NCI-H2196 (cell line): ENCODE measurements at regions not wholly inside any gene's neighbourhood (a gene's known extent, or its start where the extent isn't known, plus 50 kb on each side); places are given as distances from the start of the nearest gene placed in this dataset.
"Not testable (repeated sequence)": the region's sequence is repeated elsewhere in the genome, so short reads cannot be mapped to it uniquely, and the experiment has no call there.

Experiments used
- DNase-seq: peaks from one replicate; lab custom pipeline; 2025; ENCODE audit not compliant: unreplicated experiment; lab: John Stamatoyannopoulos, UW

DNA sequence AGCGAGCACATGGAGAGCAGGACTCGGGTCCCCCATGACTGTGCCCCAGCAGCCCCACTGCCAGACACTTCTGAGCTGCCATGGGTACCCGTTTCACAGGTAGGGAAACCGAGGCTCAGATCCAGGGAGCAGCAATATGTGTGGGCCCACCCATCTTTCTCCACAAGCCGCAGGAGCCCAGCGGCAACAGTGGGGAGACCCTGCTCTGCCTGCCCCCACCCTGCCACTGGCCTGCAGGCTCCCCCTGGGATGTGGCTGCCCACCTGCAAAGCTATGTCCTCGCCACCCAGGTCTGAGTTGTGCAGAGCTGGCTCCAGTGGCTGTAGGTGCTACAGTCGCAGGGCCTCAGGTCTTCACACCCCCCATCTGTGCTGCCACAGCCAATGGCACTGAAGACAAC is 50.6 kb upstream of the C1QTNF9B start:
- DNase-seq = no peak

DNA sequence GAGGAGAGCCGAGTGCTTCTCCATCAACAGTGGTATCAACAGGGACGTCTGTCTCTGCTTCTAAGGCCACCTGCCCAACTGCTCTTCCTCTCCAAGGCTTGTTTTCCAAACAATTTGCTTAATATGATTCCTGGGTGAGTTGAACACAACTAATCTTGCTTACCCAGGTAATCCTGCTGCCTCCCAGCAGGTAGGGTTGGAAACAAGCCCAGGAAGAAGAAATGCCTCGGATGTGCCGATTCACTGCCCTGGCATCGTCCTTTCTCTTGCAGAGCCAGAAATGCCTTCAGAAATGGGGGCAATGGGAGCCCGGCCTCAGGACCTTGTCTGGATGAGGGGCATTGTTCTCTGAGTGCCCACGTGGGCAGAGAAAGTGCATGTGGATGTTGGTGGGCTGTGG is 51.9 kb upstream of the C1QTNF9B start:
- no peak for DNase-seq

DNA sequence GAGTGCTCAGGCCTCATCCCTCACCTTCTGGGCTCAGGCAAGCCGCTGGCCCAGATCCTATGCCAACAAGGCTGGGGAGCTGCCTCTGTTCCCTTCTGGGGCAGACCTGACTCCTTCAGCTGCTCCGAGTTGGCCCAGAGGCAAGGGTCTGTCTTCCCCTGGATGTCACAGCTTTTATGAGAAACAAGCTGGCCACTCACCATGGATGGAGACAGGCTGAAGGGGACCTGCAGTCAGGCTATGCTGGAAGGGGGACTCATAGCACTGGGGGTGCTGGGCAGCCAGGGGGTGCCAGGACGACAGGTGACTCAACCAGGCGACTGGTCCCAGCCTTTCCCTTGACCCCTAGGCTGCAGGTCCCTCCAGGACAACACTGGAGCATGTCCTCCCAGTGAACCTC is 52.4 kb upstream of the C1QTNF9B start:
- DNase-seq = no peak

DNA sequence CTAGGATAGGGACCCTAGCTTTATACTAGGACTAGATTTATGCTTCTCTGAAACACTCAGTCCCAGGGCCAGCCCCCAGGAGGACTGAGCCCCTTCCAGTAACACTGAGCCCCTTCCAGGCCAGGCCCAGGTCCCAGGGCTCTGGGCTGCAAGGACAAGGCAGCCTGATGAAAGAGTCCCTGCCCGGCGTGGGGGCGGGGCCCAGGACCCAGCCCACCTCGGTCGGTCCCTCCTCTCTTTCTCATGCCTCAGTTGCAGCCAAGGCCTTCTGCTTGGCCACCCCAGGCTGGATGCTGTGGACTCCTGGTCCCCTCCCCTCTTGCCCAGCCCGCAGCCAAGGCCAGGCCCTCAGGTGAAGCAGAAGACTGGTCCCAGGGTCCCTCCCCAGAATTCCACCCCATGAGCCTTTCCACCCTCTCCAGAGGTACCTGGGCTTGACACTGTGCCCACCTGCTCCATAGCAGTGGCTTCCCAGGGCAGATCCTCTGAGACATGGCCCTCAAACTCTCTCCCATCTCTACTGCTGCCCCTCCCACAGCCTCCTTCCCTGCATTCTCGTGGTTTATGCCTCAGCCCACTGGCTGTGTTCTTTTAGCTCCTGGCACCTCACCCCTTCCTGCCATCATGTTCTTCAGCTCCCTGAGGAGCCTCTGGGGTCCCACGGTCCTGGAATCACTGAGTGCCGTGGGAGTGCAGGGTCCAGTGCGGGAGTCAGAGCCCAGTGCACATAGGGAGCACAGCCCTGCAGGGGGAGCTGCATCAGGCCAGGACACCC is 53.6 kb upstream of the C1QTNF9B start:
- DNase-seq = no peak

DNA sequence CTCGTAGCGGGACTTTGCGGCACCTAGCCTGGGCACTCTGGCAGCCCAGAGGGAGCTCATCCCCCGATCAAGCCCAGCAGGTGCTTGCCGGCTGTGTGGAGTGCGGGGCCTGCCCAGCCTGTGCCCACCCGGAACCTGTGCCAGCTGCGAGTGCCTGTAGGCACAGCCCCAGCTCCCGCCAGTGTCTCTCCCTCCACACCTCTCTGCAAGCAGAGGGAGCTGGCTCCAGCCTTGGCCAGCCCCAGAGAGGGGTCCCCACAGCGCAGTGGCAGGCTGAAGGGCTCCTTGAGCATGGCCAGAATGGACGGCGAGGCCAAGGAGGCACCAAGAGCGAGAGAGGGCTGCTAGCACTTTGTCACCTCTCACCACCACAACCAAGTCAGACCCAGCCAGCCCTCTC is 55.5 kb upstream of the C1QTNF9B start:
- no peak for DNase-seq

DNA sequence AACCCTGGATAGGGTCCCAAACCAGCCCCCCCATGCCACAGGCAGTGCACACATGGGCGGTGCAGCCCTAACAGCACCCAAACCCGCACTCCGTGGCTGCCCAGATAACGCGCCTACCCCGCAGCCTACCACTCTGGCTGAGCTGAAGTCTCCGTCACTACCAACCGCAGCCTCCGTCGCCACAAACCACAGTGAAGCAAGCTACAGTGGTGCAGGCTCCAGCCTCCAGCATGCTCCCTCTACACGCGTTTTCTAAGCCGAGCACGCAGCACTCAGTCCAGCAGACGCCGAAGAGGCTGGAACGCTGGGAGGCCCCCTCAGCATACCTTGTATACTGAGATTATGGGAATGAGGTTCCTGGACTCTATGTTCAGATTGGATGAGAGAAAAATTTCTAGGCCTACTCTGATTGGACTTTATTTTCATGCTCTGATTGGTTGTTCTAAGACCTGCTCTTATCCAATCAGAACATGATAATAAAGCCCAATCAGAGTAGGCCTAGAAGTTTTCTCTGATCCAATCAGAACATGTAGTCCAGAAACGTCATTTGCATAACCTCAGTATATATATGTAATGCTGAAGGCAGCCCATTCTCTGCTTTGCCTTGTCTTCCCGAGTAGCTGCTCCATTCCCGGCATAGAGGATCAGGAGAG is 56.7 kb upstream of the C1QTNF9B start:
- no peak for DNase-seq

DNA sequence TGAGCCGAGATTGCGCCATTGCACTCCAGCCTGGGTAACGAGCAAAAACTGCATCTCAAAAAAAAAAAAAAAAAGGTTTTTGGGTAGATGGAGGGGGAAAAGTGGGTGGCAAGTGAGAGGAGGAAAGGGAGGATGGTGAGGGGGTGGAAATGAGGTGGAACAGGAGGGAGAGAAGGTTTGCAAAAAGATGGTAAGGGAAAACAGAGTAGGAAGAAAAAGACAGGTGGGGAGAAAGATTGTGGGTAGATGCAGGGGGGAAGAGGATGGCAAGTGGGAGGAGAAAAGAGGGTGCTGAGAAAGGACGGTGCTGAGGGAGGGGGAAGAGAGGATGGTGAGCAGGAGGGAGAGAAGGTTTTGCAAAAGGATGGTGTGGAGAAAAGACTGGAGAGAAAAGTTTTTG is 57.8 kb upstream of the C1QTNF9B start:
- DNase-seq = no peak

DNA sequence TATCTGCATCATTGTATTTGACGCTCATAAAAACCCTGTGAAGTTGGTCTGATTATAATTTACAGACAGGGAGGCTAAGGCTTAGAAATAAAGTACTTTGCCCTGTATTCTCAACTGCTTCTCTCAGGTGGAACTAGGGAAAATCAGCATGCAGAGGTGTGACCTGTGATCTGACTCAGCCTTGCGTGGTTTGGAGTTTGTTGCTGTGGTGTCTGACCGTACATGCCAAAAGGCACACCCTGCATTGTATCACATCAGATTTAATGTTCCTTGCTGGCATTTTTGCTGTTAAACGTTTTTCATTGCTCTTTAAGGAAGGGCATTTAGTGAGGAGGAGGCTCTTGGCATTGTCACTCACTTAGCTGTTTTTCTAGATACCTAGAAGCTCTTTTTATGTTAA is 58.8 kb upstream of the C1QTNF9B start:
- DNase-seq = no peak

DNA sequence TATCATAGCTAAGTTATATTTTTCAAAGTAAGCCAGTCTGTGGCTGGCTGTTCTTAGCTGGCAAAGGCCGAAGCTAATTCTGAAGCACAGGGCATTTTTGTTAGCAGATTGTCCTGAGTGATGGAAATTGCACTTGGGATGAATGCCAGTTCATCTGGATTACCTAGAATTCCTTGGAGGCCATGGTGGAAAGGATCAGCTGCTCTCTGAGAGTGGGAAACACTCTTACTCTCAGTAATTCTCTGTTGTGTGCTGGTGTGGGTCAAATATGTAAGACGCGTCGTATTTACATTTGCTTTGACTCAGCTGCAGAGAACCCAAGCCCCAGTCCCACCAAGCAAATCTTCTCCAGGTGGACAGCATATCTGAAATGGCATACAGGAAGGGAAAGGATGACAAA is 60.7 kb upstream of the C1QTNF9B start:
- no peak for DNase-seq

DNA sequence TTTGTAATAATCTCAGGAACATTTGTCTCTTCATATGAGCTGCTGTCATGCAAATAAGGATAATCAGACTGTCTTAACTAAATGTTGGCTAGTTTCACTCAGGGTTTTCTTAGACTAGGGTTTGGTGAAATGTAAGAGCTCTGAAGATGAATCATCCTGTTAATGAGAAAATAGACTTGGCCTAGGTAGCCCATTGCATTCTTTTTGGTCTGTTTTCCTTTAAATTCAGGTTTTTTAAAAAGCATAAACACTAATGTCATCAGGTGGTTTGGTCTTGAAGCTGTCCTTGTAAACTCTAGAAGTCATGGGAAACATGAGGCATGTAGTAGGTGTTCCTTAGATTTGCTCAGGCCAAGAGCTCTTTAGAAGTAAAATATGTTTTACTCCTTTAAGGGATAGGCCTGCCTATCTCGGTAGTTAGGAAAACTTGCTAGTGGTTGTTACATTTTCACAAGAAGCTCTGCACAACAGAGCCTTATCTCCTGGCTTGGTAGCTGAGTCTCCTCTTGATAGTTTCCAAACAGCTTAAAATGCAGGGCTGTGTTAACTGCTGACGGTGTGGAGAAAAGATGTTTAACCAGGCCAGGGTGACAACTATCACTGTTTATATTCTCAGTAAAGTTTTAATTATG is 62.0 kb upstream of the C1QTNF9B start:
- DNase-seq = no peak

DNA sequence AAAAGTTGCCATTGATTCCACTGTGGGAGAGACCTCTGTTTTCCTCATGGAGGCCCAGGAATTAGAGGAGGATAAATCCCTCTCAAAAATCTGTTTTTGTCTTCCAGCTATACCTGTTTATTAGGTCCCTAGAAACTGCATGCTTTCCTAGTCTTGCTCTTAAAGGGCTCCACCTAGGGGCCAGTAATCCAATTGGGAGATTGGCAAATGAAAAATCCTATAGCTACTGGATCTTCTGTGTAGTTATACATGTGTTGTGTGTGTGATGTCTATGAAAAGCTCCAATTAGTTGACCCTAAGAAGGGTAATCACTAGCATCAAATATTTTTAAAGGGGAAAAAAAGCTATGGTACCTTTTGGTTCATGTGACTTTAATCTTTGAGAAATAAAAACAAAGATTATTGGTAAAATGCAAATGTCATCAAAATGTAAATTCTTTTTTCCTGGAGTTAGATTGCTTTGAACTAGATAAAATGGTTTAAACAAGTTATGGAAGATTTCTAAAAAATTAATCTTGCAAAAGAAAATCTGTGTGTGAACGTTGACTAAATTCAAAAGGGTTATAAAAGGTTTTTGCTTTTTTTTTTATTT is 63.4 kb upstream of the C1QTNF9B start:
- DNase-seq = no peak

DNA sequence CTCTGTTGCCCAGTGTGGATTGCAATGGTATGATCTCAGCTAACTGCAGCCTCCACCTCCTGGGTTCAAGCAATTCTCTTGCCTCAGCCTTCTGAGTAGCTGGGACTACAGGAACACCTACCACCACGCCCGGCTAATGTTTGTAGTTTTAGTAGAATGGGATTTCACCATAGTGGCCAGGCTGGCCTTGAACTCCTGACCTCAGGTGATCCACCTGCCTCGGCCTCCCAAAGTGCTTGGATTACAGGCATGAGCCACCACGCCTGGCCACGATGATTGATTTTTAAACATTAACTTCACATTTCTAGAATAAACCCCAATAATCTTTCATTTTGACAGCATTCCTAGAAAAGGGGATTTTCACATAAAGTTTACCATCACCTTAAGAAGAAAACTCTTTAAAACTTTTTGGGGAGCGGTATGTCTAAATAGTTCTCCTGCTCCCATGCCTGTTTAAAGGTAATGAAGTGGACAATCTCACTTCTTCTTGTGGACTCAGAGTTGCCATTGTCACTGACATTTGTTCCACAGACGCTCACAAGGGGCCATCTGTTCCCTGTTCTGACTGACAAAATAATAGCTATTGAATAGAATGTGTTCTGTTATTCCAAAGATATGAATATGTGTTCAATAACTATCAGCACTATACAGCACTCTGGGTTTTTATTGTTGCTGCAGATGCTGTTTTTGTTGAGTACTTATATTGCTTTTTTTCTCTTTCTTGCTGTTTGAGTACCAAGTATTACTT is 66.1 kb upstream of the C1QTNF9B start:
- DNase-seq = no peak

DNA sequence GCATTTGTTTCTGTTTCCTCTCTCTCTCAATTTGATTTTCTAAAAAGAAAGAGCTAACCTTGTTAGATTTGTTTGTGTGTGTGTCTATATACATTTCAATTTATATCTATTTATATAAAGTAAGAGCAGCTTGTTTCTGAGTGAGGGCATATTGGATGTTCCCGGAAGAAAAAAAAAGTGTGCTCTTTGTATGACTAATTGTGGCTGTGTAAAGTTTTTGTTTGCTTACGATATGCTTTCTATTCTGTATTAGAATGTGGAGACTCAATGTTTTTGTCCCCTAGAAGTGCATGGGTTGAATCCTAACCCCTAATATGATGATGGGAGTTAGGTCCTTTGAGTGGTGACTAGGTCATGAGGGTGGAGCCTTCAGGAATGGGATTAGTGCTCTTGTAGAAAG is 66.6 kb upstream of the C1QTNF9B start:
- DNase-seq = no peak

DNA sequence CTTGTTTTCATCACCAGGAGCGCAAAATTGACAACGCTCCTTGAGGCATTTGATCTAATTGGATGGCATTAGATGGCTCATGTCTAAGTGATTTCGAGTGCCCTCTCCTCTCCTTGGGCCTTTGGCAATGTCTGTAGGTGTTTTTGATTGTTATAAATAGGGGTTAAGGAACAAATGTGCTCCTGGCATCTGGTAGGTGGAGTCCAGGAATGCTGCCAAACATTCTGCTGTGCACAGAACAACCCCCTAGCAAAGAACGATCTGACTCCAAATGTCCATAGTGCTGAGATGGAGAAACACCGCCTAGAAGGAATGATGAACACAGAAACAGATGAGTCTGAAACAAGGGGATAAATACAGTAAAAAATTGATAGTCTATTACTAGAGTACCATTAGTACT is 68.0 kb upstream of the C1QTNF9B start:
- DNase-seq = no peak

DNA sequence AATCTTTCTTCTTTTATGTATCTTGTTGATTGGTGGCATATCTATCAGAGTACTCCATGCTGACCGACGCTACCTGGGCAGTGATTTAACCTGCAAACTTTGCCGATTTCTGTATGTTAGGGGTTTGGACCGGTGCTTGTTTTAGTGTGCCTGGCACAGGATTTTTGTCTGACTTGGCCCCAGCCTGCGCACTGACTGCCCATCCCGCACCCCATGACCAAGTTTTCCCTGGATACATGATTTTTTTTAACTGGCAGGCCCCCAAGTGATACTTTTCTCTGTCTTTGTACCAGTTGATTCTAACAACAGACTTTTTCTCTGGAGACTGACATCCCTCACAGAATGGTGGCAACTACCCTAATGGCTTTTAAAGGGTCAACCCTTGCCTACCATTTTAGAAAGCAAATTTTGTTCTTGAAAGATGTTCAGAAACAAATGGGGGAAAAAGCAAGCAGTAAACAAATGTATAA is 69.0 kb upstream of the C1QTNF9B start:
- DNase-seq = no peak

DNA sequence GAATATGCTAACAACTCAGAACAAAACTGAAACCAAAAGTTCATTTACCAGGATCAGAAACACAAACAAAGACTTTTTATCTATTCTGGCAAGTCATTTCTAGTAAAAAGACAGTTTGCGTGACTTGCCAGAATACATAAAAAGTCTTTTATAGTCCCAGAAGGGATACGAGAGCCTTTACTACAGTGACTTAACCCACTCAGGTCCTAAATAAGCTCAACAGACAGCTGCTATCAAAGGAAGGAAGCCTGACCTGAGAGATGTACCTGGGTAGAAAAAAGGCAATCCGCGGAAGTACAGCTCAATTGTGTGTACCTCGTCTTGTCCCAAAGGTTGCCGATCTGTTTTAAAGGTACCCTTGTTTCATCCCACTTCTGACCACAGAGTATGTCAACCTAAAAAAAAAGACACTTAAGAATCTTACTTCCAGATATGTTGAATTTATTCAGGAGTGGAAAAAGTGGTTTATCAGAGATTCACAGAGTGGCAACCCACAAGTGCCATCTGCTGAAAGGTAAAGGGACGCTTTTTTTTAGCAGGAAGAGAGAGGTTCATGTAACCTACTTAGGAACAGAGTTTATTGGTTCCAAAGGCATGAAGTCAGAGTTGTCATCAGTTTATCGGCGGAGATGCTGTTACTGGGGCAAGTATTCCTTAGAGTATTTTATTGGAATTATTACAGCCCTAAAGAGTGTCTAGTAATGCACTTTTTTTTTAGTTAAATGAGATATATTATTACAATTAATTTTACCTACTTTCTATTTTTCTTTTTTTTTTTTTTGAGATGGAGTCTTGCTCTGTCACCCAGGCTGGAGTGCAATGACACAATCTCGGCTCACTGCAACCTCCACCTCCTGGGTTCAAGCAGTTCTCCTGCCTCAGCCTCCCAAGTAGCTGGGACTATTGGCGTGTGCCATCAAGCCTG is 69.7 kb upstream of the C1QTNF9B start:
- DNase-seq = no peak

DNA sequence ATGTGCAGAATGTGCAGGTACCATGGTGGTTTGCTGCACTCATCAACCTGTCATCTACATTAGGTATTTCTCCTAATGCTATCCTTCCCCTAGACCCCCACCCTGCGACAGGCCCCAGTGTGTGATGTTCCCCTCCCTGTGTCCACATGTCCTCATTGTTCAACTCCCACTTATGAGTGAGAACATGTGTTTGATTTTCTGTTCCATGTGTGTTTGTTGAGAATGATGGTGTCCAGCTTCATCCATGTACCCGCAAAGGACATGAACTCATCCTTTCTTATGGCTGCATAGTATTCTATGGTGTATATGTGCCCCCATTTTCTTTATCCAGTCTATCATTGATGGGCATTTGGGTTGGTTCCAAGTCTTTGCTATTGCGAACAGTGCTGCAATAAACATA is 70.5 kb upstream of the C1QTNF9B start:
- not testable (repeated sequence) for DNase-seq

DNA sequence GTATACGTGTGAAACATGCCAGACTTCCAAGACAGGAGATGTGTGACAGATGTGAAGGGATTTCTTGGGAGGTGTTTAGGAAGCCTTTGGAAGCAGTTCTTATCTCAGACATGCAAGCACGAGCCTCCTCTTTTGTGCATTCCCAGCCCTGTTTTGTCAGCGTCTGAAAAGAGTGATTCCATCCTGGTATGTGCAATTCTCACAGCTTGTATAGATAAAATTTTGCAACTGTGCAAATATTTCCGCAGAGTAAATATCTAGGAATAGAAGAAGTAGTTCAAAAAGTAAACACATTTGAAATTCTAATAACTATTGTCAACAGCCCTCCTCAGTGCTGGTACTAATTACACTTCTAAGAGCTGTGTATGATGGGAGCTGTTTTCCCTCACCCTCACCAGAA is 72.3 kb upstream of the C1QTNF9B start:
- DNase-seq = no peak

DNA sequence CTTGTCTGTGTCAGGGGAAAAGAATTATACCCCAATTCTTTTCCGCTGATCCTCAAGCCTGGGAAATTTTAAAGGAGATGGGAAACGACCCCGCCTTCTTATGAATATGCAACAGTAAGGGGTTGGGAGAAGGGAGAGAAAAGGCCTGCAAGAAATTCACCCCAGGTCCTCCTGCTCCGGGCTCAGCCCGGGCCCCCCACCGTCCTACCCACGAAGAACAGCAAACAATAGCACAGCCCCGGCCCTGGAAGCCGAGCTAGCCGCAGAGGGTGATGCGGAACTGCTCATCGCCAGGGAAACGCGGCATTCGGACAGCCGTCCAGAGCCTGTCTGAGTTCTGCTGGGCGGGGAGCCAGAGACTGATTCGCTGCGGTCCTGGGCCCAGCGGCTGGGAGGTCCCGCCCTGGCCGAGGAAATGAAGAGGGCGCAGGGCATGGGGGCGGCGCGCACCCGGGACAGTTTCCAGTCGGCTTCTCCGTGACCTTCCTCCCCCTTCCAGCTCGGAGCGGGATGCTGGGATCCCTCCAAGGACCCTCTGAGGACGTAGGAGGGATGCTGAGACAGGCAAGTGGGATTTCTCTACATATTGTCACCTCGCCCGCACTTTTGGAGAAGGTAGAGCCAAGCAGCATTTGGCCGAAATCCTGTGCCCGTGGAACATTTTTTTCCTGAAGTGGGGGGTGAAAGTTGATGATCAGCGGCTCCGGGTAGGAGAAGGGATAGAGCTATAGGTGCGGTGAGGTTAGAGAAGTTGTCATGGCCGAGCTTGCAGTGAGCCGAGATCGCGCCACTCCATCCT is 82.3 kb upstream of the C1QTNF9B start:
- peak; percentile 5 for DNase-seq
